IPS-18a (cell line): ENCODE measurements at regions not wholly inside any gene's neighbourhood (a gene's known extent, or its start where the extent isn't known, plus 50 kb on each side); places are given as distances from the start of the nearest gene placed in this dataset.

ENCODE experiments used
- H3K27ac ChIP-seq: one replicate; pipeline ENCODE4 v1.5.1; 2013; ENCODE audit warnings: low read length
- H3K27me3 ChIP-seq: one replicate; pipeline ENCODE4 v1.6.1; 2013; ENCODE audit warnings: mild to moderate bottlenecking, low read length; ENCODE audit not compliant: control insufficient read depth, insufficient read depth
- H3K36me3 ChIP-seq: one replicate; pipeline ENCODE4 v1.6.1; 2013; ENCODE audit warnings: low read depth, low read length; ENCODE audit not compliant: control insufficient read depth
- H3K4me1 ChIP-seq: one replicate; pipeline ENCODE4 v1.6.1; 2013; ENCODE audit warnings: low read depth, low read length; ENCODE audit not compliant: control insufficient read depth
- H3K4me3 ChIP-seq: one replicate; pipeline ENCODE4 v1.5.1; 2013; ENCODE audit warnings: low read length
- H3K9ac ChIP-seq: one replicate; pipeline ENCODE4 v1.6.1; 2013; ENCODE audit warnings: mild to moderate bottlenecking, low read length, moderate library complexity
- H3K9me3 ChIP-seq: one replicate; pipeline ENCODE4 v1.6.1; 2013; ENCODE audit warnings: low read depth, low read length; ENCODE audit not compliant: control insufficient read depth

GRCh38 chrX:98379134-98379533, 1495.4 kb downstream of the RPA4 start:
- Histone ChIP-seq H3K4me1 (peaks cover 19% of the 10 kb centered on the region), H3K9me3 (peaks cover 15% of the 10 kb centered on the region), H3K9ac (peak overlapping the region; percentile 16), H3K36me3 (no peaks in the 10 kb centered on the region), H3K27ac (no peak overlapping the region), H3K27me3 (no peaks in the 10 kb centered on the region), H3K4me3 (no peak overlapping the region)

GRCh38 chrX:98380106-98380505, 1496.4 kb downstream of the RPA4 start:
- peak overlapping the region; percentile 40 for H3K4me3 ChIP-seq
- H3K9me3 ChIP-seq = peaks cover 15% of the 10 kb centered on the region
- H3K36me3 ChIP-seq = no peaks in the 10 kb centered on the region
- H3K9ac ChIP-seq = peak overlapping the region; percentile 19
- H3K27me3 ChIP-seq = no peaks in the 10 kb centered on the region
- peaks cover 19% of the 10 kb centered on the region for H3K4me1 ChIP-seq
- H3K27ac ChIP-seq = no peak overlapping the region

GRCh38 chrX:98380556-98380955, 1496.8 kb downstream of the RPA4 start:
- Histone ChIP-seq H3K27ac (no peak overlapping the region), H3K4me1 (peaks cover 19% of the 10 kb centered on the region), H3K27me3 (no peaks in the 10 kb centered on the region), H3K9ac (peak overlapping the region; percentile 19), H3K36me3 (no peaks in the 10 kb centered on the region), H3K4me3 (peak overlapping the region; percentile 40), H3K9me3 (peaks cover 19% of the 10 kb centered on the region)

GRCh38 chrX:98398542-98398941, 1514.8 kb downstream of the RPA4 start:
- Histone ChIP-seq H3K4me3 (no peak overlapping the region), H3K27ac (no peak overlapping the region), H3K9ac (no peak overlapping the region), H3K27me3 (no peaks in the 10 kb centered on the region), H3K36me3 (no peaks in the 10 kb centered on the region), H3K9me3 (no peaks in the 10 kb centered on the region), H3K4me1 (no peaks in the 10 kb centered on the region)

GRCh38 chrX:98405376-98405775, 1521.7 kb downstream of the RPA4 start:
- Histone ChIP-seq H3K27ac (no peak overlapping the region), H3K4me1 (no peaks in the 10 kb centered on the region), H3K9ac (no peak overlapping the region), H3K36me3 (no peaks in the 10 kb centered on the region), H3K4me3 (no peak overlapping the region), H3K9me3 (no peaks in the 10 kb centered on the region), H3K27me3 (no peaks in the 10 kb centered on the region)

GRCh38 chrX:98407584-98407983, 1523.9 kb downstream of the RPA4 start:
- Histone ChIP-seq H3K36me3 (no peaks in the 10 kb centered on the region), H3K9me3 (no peaks in the 10 kb centered on the region), H3K4me1 (no peaks in the 10 kb centered on the region), H3K4me3 (no peak overlapping the region), H3K27ac (no peak overlapping the region), H3K27me3 (no peaks in the 10 kb centered on the region), H3K9ac (no peak overlapping the region)

GRCh38 chrX:98409867-98410266, 1526.2 kb downstream of the RPA4 start:
- Histone ChIP-seq H3K9ac (no peak overlapping the region), H3K4me1 (no peaks in the 10 kb centered on the region), H3K9me3 (peaks cover 2% of the 10 kb centered on the region), H3K27me3 (no peaks in the 10 kb centered on the region), H3K4me3 (no peak overlapping the region), H3K27ac (no peak overlapping the region), H3K36me3 (no peaks in the 10 kb centered on the region)

GRCh38 chrX:98412058-98412457, 1528.3 kb downstream of the RPA4 start:
- H3K36me3 ChIP-seq = no peaks in the 10 kb centered on the region
- no peaks in the 10 kb centered on the region for H3K4me1 ChIP-seq
- H3K9ac ChIP-seq = no peak overlapping the region
- H3K27ac ChIP-seq = no peak overlapping the region
- H3K27me3 ChIP-seq = no peaks in the 10 kb centered on the region
- H3K4me3 ChIP-seq = no peak overlapping the region
- H3K9me3 ChIP-seq = peaks cover 3% of the 10 kb centered on the region

- Histone ChIP-seq H3K4me3 (no peak overlapping the region), H3K36me3 (no peaks in the 10 kb centered on the region), H3K9ac (no peak overlapping the region), H3K27me3 (no peaks in the 10 kb centered on the region), H3K27ac (no peak overlapping the region), H3K4me1 (peaks cover 17% of the 10 kb centered on the region), H3K9me3 (no peaks in the 10 kb centered on the region)
Observed at GRCh38 chrX:98422536-98422935, 1538.8 kb downstream of the RPA4 start.

- Histone ChIP-seq H3K4me1 (no peaks in the 10 kb centered on the region), H3K9ac (no peak overlapping the region), H3K27me3 (no peaks in the 10 kb centered on the region), H3K27ac (no peak overlapping the region), H3K36me3 (no peaks in the 10 kb centered on the region), H3K4me3 (no peak overlapping the region), H3K9me3 (no peaks in the 10 kb centered on the region)
Observed at GRCh38 chrX:98432413-98432812, 1548.7 kb downstream of the RPA4 start.

GRCh38 chrX:98448524-98448923, 1564.8 kb downstream of the RPA4 start:
- no peak overlapping the region for H3K4me3 ChIP-seq

GRCh38 chrX:98452456-98452855, 1568.7 kb downstream of the RPA4 start:
- Histone ChIP-seq H3K36me3 (no peaks in the 10 kb centered on the region), H3K27ac (no peak overlapping the region), H3K4me1 (no peaks in the 10 kb centered on the region), H3K27me3 (no peaks in the 10 kb centered on the region), H3K4me3 (no peak overlapping the region), H3K9me3 (no peaks in the 10 kb centered on the region), H3K9ac (no peak overlapping the region)

More at GRCh38 chrX:98448524-98448923, 1564.8 kb downstream of the RPA4 start:
- no peaks in the 10 kb centered on the region for H3K4me1 ChIP-seq
- H3K9me3 ChIP-seq = peaks cover 3% of the 10 kb centered on the region
- H3K27me3 ChIP-seq = no peaks in the 10 kb centered on the region
- no peak overlapping the region for H3K27ac ChIP-seq
- no peak overlapping the region for H3K9ac ChIP-seq
- no peaks in the 10 kb centered on the region for H3K36me3 ChIP-seq
